ENCODE measurements at regions not wholly inside any gene's neighbourhood (a gene's known extent, or its start where the extent isn't known, plus 50 kb on each side); places are given as distances from the start of the nearest gene placed in this dataset.
"Not testable (repeated sequence)": the region's sequence is repeated elsewhere in the genome, so short reads cannot be mapped to it uniquely, and the experiment has no call there.

GRCh38 chr9:79490657-79491248, 81.0 kb upstream of the TLE4 start:
- Histone ChIP-seq H3K27me3 (no peaks in the 10 kb centered on the region), H3K4me1 (peaks cover 0 to 6% of the 10 kb centered on the region in 2 donors), H3K4me3 (no peak overlapping the region), H3K27ac (no peak overlapping the region), H3K9me3 (no peaks in the 10 kb centered on the region), H3K36me3 (no peaks in the 10 kb centered on the region)
- no peak for TF ChIP-seq CTCF (IDR thresholded peaks at IDR 0.05)
- no peak for DNase-seq (ENCODE audit: low spot score)

- no peak for DNase-seq (ENCODE audit: low spot score)
- H3K9me3 ChIP-seq: no peaks in the 10 kb centered on the region
- H3K27me3 ChIP-seq: no peaks in the 10 kb centered on the region
- H3K27ac ChIP-seq: no peak overlapping the region
- H3K4me3 ChIP-seq: no peak overlapping the region
- H3K4me1 ChIP-seq: peaks cover 0 to 6% of the 10 kb centered on the region in 2 donors
- no peaks in the 10 kb centered on the region for H3K36me3 ChIP-seq
- no peak for TF ChIP-seq CTCF (IDR thresholded peaks at IDR 0.05)
These were observed 79.4 kb upstream of the TLE4 start for GRCh38 chr9:79492092-79493009.

GRCh38 chr9:79500196-79500864, 71.4 kb upstream of the TLE4 start:
- not testable (repeated sequence) for DNase-seq (ENCODE audit: low spot score); H3K36me3 ChIP-seq; H3K4me3 ChIP-seq; H3K9me3 ChIP-seq; H3K27me3 ChIP-seq; H3K4me1 ChIP-seq; H3K27ac ChIP-seq

GRCh38 chr9:79501546-79501945, 70.2 kb upstream of the TLE4 start:
- no peak for TF ChIP-seq CTCF (IDR thresholded peaks at IDR 0.05)
- no peak for DNase-seq (ENCODE audit: low spot score)
- Histone ChIP-seq H3K4me3 (no peak overlapping the region), H3K27ac (no peak overlapping the region), H3K36me3 (no peaks in the 10 kb centered on the region), H3K27me3 (no peaks in the 10 kb centered on the region), H3K4me1 (no peaks in the 10 kb centered on the region), H3K9me3 (no peaks in the 10 kb centered on the region)

GRCh38 chr9:79507801-79508200, 64.0 kb upstream of the TLE4 start:
- no peak overlapping the region for H3K4me3 ChIP-seq
- H3K9me3 ChIP-seq: no peaks in the 10 kb centered on the region
- no peaks in the 10 kb centered on the region for H3K27me3 ChIP-seq
- no peak overlapping the region for H3K27ac ChIP-seq
- DNase-seq (ENCODE audit: low spot score): no peak
- H3K4me1 ChIP-seq: no peaks in the 10 kb centered on the region
- no peaks in the 10 kb centered on the region for H3K36me3 ChIP-seq
- TF ChIP-seq CTCF (IDR thresholded peaks at IDR 0.05): no peak

GRCh38 chr9:79512251-79512650, 59.5 kb upstream of the TLE4 start:
- H3K27ac ChIP-seq: no peak overlapping the region
- H3K27me3 ChIP-seq: no peaks in the 10 kb centered on the region
- no peaks in the 10 kb centered on the region for H3K9me3 ChIP-seq
- no peak overlapping the region for H3K4me3 ChIP-seq
- H3K36me3 ChIP-seq: no peaks in the 10 kb centered on the region
- H3K4me1 ChIP-seq: no peaks in the 10 kb centered on the region
- no peak for TF ChIP-seq CTCF (IDR thresholded peaks at IDR 0.05)
- DNase-seq (ENCODE audit: low spot score): no peak
